EL (cell line): ENCODE measurements at regions not wholly inside any gene's neighbourhood (a gene's known extent, or its start where the extent isn't known, plus 50 kb on each side); places are given as distances from the start of the nearest gene placed in this dataset.
"Not testable (repeated sequence)": the region's sequence is repeated elsewhere in the genome, so short reads cannot be mapped to it uniquely, and the experiment has no call there.

Source experiments
- DNase-seq: peaks from one replicate; pipeline ENCODE4 v3.0.0-alpha.2; 2016

- no peak for DNase-seq
These were observed 102.5 kb upstream of the SOX2 start for GRCh38 chr3:181609030-181609767.

GRCh38 chr3:181604267-181604666 lies 107.5 kb upstream of the SOX2 start:
- DNase-seq = no peak

DNA sequence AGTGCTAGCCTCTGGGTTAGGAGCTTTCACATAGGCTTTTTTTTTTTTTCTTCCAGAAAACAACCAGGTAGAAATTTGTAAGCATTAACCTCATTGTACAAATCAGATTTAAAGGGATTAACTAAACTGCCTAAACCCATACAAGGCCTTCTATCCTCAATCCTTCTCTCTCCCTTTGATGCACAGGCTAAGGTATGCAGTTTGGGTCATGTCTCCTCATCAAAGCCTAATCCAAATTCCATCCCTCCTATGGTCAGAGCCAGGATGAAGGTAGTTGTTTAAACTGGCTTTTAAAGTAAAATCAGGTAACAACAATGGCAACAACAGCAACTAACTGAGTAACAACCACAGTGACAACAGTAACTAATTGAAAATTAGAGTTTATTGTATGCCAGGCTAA lies 115.6 kb upstream of the SOX2 start:
- no peak for DNase-seq

GRCh38 chr3:181590939-181591338 lies 120.8 kb upstream of the SOX2 start:
- not testable (repeated sequence) for DNase-seq

DNA sequence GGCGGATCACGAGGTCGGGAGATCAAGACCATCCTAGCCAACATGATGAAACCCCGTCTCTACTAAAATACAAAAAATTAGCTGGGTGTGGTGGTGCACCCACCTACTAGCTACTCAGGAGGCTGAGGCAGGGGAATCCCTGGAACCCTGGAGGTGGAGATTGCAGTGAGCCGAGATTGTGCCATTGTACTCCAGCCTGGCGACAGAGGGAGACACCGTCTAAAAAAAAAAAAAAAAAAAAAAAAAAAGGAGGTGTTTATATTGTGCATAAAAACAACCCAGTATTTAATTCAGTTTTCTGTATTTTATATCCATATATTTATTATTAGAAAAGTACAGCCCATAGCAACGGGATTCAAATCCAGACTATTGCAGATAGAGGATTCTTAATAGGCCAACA lies 129.1 kb upstream of the SOX2 start:
- no peak for DNase-seq

GRCh38 chr3:181581656-181582055 lies 130.1 kb upstream of the SOX2 start:
- DNase-seq = no peak

DNA sequence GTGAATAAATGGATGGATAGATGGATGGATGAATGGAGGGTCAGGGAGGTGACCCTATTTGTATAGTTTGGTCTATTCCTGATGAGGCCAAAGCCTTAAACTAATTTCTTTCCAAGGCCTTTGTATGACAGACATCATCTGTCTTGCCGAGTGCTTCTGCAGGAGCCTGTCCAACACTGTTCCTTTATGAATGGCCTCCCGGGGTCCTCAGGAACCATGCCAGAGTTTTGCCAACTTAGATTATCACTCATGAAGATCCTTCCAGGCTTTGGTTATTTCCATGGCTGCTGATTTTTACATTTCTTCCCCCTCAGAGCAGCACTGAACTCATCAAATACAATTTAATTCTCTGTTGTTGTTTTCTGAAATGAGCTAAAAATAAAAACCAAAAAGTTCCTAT lies 133.0 kb upstream of the SOX2 start:
- DNase-seq = no peak

DNA sequence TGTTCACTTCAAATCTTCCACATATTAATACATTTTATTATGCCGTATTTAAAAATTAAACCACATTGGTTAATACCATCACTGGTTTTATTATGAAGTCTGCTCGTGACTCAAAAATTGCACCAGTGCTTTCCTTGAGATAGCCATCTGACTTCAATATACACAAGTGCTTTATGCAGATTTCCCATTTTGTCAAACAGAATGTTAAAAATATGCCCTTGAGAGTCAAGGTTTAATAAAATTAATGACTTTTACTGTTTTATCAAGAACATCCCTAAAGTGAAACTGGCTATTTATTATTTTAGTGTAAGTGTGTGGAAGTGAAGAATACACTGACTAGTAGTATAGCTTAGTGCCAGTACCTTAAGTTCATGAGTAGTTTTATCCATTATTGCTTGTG lies 139.3 kb upstream of the SOX2 start:
- DNase-seq = no peak

DNA sequence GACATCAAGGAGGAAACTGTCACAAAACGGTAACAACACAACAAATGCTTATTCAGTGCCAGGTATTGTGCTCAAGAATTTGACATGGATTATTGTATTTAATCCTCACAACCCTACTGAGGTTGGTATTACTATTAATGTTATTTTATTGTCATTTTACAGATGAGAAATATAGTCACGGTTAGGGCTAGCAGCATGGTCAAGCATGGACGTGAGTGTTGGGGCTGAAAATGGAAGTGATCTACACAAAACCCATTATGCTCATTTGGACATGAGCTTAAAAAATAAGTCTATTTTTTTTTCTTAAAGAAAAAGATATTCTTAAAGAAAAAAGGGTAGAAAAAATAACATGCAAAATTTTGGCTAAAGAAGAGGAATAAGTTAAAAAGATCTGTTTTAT lies 141.3 kb upstream of the SOX2 start:
- DNase-seq = no peak

- DNase-seq = no peak
These were observed 142.3 kb upstream of the SOX2 start for GRCh38 chr3:181569356-181569940.

GRCh38 chr3:181568693-181569092 lies 143.0 kb upstream of the SOX2 start:
- no peak for DNase-seq

GRCh38 chr3:181568248-181568647 lies 143.5 kb upstream of the SOX2 start:
- no peak for DNase-seq

- no peak for DNase-seq
These were observed 144.2 kb upstream of the SOX2 start for GRCh38 chr3:181567311-181568075.

DNA sequence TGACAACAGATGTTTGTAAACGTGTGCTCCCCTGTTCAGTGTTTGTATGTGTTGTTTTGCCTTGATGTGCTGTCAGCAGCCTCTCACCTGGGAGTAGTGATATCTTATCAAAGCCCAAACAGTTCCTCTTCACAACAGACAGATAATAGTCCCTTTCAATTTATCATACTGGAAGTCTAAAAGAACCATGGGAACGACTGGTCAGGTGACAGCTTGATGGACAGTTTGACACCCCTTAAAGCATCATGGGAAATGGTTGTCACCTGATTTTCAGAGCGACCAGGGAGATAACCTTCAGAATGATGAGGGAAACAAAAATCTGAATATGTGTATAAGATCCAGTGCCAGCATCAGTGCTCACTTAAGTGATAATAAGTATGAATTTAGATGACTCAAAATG lies 146.3 kb upstream of the SOX2 start:
- DNase-seq = no peak

- DNase-seq = no peak
These were observed 147.5 kb upstream of the SOX2 start for GRCh38 chr3:181564222-181564621.

DNA sequence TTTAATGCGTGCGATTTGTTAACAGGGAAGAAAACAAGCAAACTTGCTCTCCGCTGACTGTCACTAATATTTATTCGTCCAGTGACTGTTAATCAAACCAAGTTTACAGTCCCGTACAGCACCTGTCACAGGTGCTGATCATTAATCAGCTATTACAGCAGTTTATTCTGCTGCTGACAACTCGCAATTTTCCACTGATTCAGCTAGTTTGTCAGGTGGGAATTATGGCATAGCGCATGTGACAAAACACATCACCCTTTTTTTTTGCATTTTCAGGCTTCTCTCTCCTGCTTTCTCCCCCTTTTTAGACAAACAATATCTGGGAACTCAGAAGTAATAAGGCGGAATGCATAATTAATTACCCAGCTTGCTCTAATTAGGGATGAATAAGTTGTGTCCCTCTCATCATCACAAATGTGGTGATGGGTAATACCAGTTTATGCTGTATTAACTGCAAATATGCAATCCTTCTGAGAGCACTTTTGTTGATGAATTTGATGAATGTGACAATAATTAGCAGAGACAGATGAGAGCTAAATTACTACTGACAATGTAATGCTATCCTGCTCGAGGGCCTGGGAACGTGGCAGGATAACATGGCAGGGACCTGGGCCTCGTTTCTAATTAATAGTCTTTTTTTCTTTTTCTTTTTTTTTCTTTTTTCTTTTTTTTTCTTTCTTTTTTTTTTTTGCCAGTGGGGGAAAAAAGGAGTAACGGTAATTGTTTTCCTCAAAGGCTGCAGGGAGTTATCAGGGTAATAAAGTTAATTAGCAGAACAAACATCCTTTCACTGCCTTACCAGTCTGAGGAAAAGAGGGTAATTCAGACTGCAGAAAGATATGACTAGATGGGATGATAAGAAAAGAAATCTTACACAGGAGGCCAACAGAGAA lies 150.3 kb upstream of the SOX2 start:
- no peak for DNase-seq

DNA sequence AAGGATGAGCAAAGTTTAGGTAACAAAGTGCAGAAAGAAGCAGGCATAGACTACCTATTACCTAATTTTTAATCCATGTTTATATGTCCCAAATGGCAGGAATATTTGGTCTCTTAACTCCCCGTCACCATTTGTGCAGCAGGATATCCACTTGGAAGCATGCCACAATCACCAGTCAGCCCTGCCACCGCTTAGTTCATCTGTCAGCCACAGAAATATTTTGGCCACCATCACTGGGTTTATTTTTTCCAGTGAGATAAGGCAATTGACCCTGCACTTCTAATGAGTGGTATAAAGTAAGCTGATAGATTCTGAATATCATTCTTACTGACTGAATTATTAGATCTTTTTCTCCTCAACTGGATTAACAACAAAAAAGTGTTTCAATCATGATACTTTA lies 152.9 kb upstream of the SOX2 start:
- no peak for DNase-seq

- DNase-seq = no peak
These were observed 156.0 kb upstream of the SOX2 start for GRCh38 chr3:181555681-181556080.

GRCh38 chr3:181554233-181554765 lies 157.4 kb upstream of the SOX2 start:
- no peak for DNase-seq

DNA sequence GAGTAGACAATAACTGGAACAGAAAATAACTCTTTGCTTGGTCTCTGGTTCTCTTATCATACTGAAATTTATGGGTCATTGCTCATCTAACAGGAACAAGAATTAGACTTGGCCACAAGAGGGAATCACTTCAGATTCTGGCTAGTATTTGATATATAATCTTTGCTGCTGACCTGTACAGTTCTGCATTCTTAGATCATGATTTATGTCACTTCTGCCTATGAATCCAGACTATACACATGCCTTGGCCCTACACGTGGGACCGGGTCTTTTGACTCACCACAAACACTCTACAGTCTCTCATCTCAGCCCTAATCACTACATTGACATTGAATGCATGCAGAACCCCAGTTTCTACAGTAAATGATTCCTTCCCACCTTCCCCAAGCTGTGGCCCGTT lies 162.5 kb upstream of the SOX2 start:
- no peak for DNase-seq

DNA sequence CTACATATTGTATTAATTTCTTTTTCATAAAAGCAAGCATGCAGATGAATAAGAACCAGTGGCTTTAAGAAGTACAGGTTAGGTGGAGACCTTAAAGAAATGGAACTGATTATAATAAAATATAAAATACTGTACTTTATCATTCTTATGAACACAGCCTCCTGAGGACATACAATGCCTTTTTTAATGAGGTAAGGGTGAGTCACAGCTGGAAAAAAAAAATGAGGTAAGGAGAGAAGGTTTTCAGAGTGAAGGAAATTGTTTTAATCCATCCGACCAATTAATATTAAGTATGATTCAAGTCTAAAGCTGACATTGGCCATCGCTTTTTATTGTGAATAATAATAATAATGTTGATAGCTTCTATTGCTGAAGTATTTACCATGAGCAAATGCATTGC lies 170.3 kb upstream of the SOX2 start:
- DNase-seq = no peak

DNA sequence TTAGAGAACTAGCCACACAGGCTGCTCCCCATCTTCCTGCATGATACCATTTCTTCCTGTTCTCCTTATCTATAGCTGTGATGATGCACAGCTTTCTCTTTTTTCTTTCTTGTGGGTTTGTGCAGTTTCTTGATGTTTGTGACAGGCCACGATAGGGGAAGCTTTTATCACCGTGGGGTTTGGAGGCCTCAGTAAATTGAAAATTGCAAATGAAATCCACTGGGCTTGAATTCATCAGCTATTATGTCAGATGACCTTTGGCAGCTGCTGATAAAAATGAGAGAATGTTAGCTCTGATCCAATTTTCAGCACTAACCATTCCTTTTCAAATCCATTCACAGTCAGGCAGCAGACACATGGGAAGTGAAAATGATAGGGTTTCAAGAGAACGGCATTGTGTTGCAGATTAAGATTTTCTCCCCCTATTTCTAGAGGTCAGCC lies 176.9 kb upstream of the SOX2 start:
- no peak for DNase-seq

DNA sequence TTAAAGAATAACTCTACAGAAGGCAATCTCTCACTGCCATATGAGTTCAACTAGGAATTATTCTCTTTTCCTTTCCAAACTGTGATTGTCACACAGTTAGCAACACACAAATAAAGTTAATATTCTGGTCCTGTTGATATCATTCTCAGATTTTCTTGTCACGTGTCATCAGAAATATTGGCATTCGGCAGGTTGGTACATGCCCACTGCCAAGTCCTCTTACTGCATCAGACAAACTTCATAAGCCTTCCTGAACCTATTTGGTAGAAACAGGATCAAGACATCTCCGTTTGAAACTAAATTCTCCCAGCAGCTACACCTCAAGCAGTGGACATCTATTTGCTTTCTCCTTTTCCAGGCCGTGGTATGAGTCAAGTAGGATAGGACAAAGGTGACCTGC lies 177.9 kb upstream of the SOX2 start:
- no peak for DNase-seq
